ENCODE measurements at regions not wholly inside any gene's neighbourhood (a gene's known extent, or its start where the extent isn't known, plus 50 kb on each side); places are given as distances from the start of the nearest gene placed in this dataset.

- TF ChIP-seq CTCF (conservative IDR thresholded peaks at IDR 0.05) (no peak), EZH2 (IDR thresholded peaks at IDR 0.05; ENCODE audit: low read depth) (no peak)
Observed at GRCh38 chr1:11594625-11595024, 59.6 kb downstream of the FBXO2 start.
